Activated CD4-positive, alpha-beta memory T cell treated with anti-CD3 and anti-CD28 coated beads for 36 hours (primary cell): ENCODE measurements at regions not wholly inside any gene's neighbourhood (a gene's known extent, or its start where the extent isn't known, plus 50 kb on each side); places are given as distances from the start of the nearest gene placed in this dataset.

ENCODE experiments used
- CTCF ChIA-PET: fragments of 350-600 bp; sonication (Branson Sonifier 250); formaldehyde crosslinking; loops from one replicate; lab custom pipeline; 2021; ENCODE audit warnings: antibody characterized with exemption, inconsistent platforms; lab: Charles Lee
- POLR2A ChIA-PET: fragments of 350-600 bp; sonication (Branson Sonifier 250); formaldehyde crosslinking; loops from one replicate; lab custom pipeline; 2021; ENCODE audit warnings: antibody characterized with exemption; lab: Charles Lee
- DNase-seq: peaks from one replicate; pipeline ENCODE4 v3.0.0-alpha.2; 2020
- H3K27ac Mint-ChIP-seq: one replicate; pipeline ENCODE4 v1.8.0; 2021; ENCODE audit warnings: mixed read lengths
- H3K27me3 Mint-ChIP-seq: one replicate; pipeline ENCODE4 v1.8.0; 2021; ENCODE audit warnings: mixed read lengths
- H3K36me3 Mint-ChIP-seq: one replicate; pipeline ENCODE4 v1.8.0; 2021; ENCODE audit warnings: mixed read lengths
- H3K4me1 Mint-ChIP-seq: one replicate; pipeline ENCODE4 v1.8.0; 2021; ENCODE audit warnings: low read depth, mixed read lengths
- H3K4me3 Mint-ChIP-seq: one replicate; pipeline ENCODE4 v1.8.0; 2021; ENCODE audit warnings: mild to moderate bottlenecking, mixed read lengths
- H3K9me3 Mint-ChIP-seq: one replicate; pipeline ENCODE4 v1.8.0; 2021; ENCODE audit warnings: mixed read lengths
- intact Hi-C: fragments of 100-400 bp; cut with micrococcal nuclease; formaldehyde crosslinking; loops from one replicate; pipeline ENCODE4 v1.15.1; 2023

DNA sequence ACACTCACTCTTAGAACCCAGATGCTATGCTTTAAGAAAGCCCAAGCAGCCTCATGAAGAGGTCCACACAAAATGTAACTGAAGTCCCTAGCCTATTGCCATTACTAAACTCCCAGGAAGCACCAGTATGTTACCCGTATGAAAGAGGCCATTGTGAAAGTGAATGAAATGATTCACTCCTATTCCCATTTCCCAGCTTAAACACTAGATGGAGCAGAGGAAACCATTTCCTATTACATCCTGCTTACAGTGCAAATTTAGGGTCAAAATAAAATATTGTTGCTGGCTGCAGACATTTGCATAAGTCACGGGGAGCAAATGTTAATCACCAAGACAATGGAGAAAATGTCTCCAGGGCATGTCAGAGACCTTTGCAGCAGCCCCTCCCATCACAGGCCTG, 989.7 kb upstream of the CRIM1 start:
- ChIA-PET CTCF (no interaction called here), POLR2A (no interaction called here)
- intact Hi-C loops, result no loop called here
- no peaks in the 10 kb centered on the region for H3K4me1 Mint-ChIP-seq
- no peaks in the 10 kb centered on the region for H3K9me3 Mint-ChIP-seq
- no peak overlapping the region for H3K27ac Mint-ChIP-seq
- H3K4me3 Mint-ChIP-seq, result no peak overlapping the region
- no peak for DNase-seq
- H3K36me3 Mint-ChIP-seq, result no peaks in the 10 kb centered on the region
- H3K27me3 Mint-ChIP-seq, result no peaks in the 10 kb centered on the region

DNA sequence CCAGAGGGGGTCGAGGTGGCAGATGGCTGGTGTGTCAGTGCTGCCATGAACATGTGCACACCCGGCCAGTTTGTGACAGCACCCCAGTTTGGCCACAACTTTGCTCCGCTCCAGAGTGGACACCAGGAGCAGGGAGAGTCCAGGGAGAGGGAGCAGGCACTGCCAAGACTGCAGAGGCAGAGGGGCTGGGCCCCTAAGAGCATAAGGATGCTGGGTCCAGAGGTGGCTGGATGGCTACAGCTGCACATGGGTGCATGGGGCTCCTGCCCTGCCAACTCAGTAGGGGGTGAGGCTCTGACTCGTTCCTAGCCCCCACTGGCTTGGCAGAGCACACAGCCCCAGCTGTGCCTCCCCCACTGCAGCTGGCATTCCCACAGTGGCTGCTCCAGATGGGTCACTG, 999.2 kb upstream of the CRIM1 start:
- CTCF ChIA-PET, result no interaction called here
- H3K4me3 Mint-ChIP-seq, result no peak overlapping the region
- intact Hi-C loops, result no loop called here
- no peaks in the 10 kb centered on the region for H3K9me3 Mint-ChIP-seq
- POLR2A ChIA-PET, result no interaction called here
- H3K4me1 Mint-ChIP-seq, result no peaks in the 10 kb centered on the region
- no peaks in the 10 kb centered on the region for H3K27me3 Mint-ChIP-seq
- no peaks in the 10 kb centered on the region for H3K36me3 Mint-ChIP-seq
- H3K27ac Mint-ChIP-seq, result no peak overlapping the region
- no peak for DNase-seq

DNA sequence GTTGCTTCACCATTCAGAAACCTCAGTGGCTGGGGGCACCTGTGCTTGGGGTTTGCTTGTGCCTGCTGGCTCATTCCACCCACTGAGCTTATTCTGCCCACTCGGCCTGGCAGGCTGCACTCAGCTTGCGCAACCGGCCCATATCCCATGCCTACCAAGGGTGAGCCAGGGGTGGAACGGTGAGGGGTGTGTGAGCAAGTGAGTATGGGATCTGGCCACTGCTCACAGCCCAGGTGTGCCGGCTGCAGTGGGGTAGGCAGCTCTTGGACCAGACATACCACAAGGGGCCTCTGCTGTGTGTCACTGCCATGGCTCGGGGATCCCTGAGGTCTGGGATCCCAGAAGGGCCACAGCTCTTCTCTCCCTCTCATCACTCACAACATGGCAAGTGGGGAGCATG, 1000.5 kb upstream of the CRIM1 start:
- Mint-ChIP-seq H3K4me1 (no peaks in the 10 kb centered on the region), H3K27ac (no peak overlapping the region), H3K27me3 (no peaks in the 10 kb centered on the region), H3K9me3 (no peaks in the 10 kb centered on the region), H3K36me3 (no peaks in the 10 kb centered on the region), H3K4me3 (no peak overlapping the region)
- ChIA-PET CTCF (no interaction called here), POLR2A (no interaction called here)
- intact Hi-C loops, result no loop called here
- no peak for DNase-seq

- intact Hi-C loops, result no loop called here
- Mint-ChIP-seq H3K9me3 (peaks cover under 1% of the 10 kb centered on the region), H3K4me1 (no peaks in the 10 kb centered on the region), H3K36me3 (no peaks in the 10 kb centered on the region), H3K4me3 (no peak overlapping the region), H3K27me3 (no peaks in the 10 kb centered on the region), H3K27ac (no peak overlapping the region)
- DNase-seq, result no peak
- ChIA-PET POLR2A (no interaction called here), CTCF (no interaction called here)
Observed at GRCh38 chr2:35347561-35347960, 1008.0 kb upstream of the CRIM1 start.

- Mint-ChIP-seq H3K9me3 (peaks cover 2% of the 10 kb centered on the region), H3K36me3 (no peaks in the 10 kb centered on the region), H3K4me1 (no peaks in the 10 kb centered on the region), H3K27ac (no peak overlapping the region), H3K4me3 (no peak overlapping the region), H3K27me3 (no peaks in the 10 kb centered on the region)
- no peak for DNase-seq
- intact Hi-C loops, result no loop called here
- ChIA-PET CTCF (no interaction called here), POLR2A (no interaction called here)
Observed at GRCh38 chr2:35343135-35343534, 1012.4 kb upstream of the CRIM1 start.

DNA sequence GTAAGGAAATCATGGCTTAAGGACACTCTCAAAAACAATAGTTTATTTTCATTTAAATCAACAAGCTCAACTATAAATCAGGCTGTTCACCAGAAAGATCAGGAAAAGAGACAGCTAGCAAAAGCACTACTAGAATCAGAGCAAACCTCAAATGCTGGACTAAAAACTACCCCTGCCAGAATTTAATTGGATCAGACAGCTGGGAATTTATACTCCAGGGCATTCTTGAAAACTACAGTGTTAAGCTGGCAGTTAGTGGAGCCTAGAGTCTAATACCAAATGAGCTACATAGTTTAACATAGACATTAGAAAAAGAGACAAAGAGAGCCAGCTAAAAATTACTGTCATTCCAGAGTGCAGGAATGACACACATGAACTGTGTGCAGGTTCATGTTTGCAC, 1016.4 kb upstream of the CRIM1 start:
- intact Hi-C loops, result no loop called here
- DNase-seq, result no peak
- no peaks in the 10 kb centered on the region for H3K27me3 Mint-ChIP-seq
- H3K36me3 Mint-ChIP-seq, result no peaks in the 10 kb centered on the region
- no peak overlapping the region for H3K27ac Mint-ChIP-seq
- H3K4me1 Mint-ChIP-seq, result no peaks in the 10 kb centered on the region
- CTCF ChIA-PET, result no interaction called here
- no peak overlapping the region for H3K4me3 Mint-ChIP-seq
- POLR2A ChIA-PET, result no interaction called here
- peaks cover 2% of the 10 kb centered on the region for H3K9me3 Mint-ChIP-seq

DNA sequence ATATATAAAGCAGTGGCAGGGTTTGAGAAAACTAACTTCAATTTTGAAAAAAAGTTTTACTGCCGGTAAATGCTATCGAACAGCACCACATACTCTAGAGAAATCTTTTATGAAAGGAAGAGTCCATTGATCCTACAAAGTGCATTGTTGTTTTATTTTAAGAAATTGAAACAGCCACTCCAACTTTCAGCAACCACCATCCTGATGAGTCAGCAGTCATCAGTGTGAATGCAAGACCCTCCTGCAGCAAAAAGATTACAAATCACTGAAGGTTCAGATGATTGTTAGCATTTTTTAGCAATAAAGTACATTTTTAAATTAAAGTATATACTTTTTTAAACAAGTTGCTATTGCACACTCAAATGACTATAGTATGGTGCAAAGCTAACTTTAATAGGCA, 1017.7 kb upstream of the CRIM1 start:
- intact Hi-C loops, result no loop called here
- no peak for DNase-seq
- CTCF ChIA-PET, result no interaction called here
- Mint-ChIP-seq H3K27ac (no peak overlapping the region), H3K4me1 (no peaks in the 10 kb centered on the region), H3K4me3 (no peak overlapping the region), H3K27me3 (no peaks in the 10 kb centered on the region), H3K9me3 (peaks cover 2% of the 10 kb centered on the region), H3K36me3 (no peaks in the 10 kb centered on the region)
- POLR2A ChIA-PET, result no interaction called here

GRCh38 chr2:35314049-35314448, 1041.5 kb upstream of the CRIM1 start:
- H3K4me3 Mint-ChIP-seq, result no peak overlapping the region
- no peaks in the 10 kb centered on the region for H3K27me3 Mint-ChIP-seq
- DNase-seq, result no peak
- ChIA-PET POLR2A (no interaction called here), CTCF (no interaction called here)
- H3K4me1 Mint-ChIP-seq, result no peaks in the 10 kb centered on the region
- intact Hi-C loops, result no loop called here
- H3K36me3 Mint-ChIP-seq, result no peaks in the 10 kb centered on the region
- H3K9me3 Mint-ChIP-seq, result no peaks in the 10 kb centered on the region
- H3K27ac Mint-ChIP-seq, result no peak overlapping the region

DNA sequence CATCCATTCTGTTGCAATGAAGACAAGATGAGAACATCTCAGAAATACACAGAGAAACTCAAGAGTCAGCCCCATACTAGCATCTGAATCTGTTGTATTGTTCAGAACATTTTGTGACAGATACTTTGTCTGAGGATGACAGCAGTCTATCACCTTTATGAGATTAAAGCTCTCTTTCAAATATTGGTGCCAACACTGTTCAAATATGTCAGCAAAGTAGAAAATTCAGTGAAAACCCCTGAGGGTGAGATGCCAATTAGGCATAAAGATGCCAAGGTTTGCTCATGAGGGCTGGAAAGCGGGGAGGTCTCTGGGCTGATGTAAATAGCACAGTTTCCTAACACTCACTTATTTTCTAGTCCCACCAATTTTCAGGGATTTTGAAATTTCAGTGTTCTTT, 1054.2 kb upstream of the CRIM1 start:
- H3K36me3 Mint-ChIP-seq, result no peaks in the 10 kb centered on the region
- H3K9me3 Mint-ChIP-seq, result peaks cover 4% of the 10 kb centered on the region
- H3K27ac Mint-ChIP-seq, result no peak overlapping the region
- intact Hi-C loops, result no loop called here
- no peaks in the 10 kb centered on the region for H3K4me1 Mint-ChIP-seq
- POLR2A ChIA-PET, result no interaction called here
- CTCF ChIA-PET, result no interaction called here
- DNase-seq, result no peak
- no peaks in the 10 kb centered on the region for H3K27me3 Mint-ChIP-seq
- no peak overlapping the region for H3K4me3 Mint-ChIP-seq

DNA sequence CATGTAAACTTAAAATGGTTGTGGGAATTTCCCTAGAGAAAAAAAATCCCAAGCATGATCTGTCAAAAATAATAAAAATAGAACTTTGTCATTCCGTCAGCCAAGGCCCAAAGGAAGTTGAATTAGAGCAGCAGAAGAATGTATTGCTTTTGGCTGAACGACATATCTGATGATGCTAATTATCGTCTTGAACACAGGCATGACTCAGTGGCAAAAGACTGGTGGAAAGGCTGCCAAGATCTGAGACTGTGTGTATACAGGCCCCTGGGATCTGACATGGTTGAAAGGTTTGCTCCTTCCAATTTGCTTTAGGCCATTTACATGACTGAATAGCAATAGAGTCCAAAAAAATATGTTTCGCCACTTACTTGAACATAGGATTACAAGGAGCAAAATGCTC, 1057.1 kb upstream of the CRIM1 start:
- ChIA-PET CTCF (no interaction called here), POLR2A (no interaction called here)
- Mint-ChIP-seq H3K27me3 (no peaks in the 10 kb centered on the region), H3K27ac (no peak overlapping the region), H3K36me3 (no peaks in the 10 kb centered on the region), H3K9me3 (peaks cover 10% of the 10 kb centered on the region), H3K4me3 (no peak overlapping the region), H3K4me1 (no peaks in the 10 kb centered on the region)
- intact Hi-C loops, result no loop called here
- no peak for DNase-seq

GRCh38 chr2:35297403-35297802, 1058.2 kb upstream of the CRIM1 start:
- H3K4me1 Mint-ChIP-seq, result no peaks in the 10 kb centered on the region

GRCh38 chr2:35294636-35295263, 1060.8 kb upstream of the CRIM1 start:
- H3K36me3 Mint-ChIP-seq, result no peaks in the 10 kb centered on the region
- intact Hi-C loops, result no loop called here
- no peak overlapping the region for H3K4me3 Mint-ChIP-seq
- no peaks in the 10 kb centered on the region for H3K4me1 Mint-ChIP-seq
- no peaks in the 10 kb centered on the region for H3K27me3 Mint-ChIP-seq
- no peak overlapping the region for H3K27ac Mint-ChIP-seq
- peaks cover 10% of the 10 kb centered on the region for H3K9me3 Mint-ChIP-seq
- ChIA-PET CTCF (no interaction called here), POLR2A (no interaction called here)
- DNase-seq, result no peak

More at GRCh38 chr2:35297403-35297802, 1058.2 kb upstream of the CRIM1 start:
- H3K9me3 Mint-ChIP-seq, result peaks cover 10% of the 10 kb centered on the region
- H3K27ac Mint-ChIP-seq, result no peak overlapping the region
- H3K4me3 Mint-ChIP-seq, result no peak overlapping the region
- DNase-seq, result no peak
- CTCF ChIA-PET, result no interaction called here
- no peaks in the 10 kb centered on the region for H3K36me3 Mint-ChIP-seq
- POLR2A ChIA-PET, result no interaction called here
- no peaks in the 10 kb centered on the region for H3K27me3 Mint-ChIP-seq
- intact Hi-C loops, result no loop called here

DNA sequence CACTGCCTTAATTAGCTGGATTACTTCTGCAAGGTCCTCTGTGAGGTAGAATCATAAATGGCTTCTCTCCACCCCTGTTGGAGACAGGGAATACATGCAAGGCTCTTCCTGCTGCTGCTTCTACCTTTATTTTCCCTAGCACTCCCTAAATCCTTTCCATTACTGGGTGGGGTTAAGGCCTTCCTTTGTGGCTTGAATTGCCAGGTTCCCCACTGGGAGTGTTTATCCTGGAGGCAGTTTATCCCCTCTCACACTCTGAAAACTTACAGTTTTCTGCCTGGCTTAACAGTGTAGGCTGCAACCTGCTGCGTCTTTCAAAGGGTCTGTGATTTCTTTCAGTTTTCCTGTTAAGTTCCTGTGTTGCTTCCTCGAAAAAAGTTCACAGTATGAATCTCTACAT, 1062.3 kb upstream of the CRIM1 start:
- H3K36me3 Mint-ChIP-seq, result no peaks in the 10 kb centered on the region
- POLR2A ChIA-PET, result no interaction called here
- H3K9me3 Mint-ChIP-seq, result peaks cover 8% of the 10 kb centered on the region
- no peaks in the 10 kb centered on the region for H3K27me3 Mint-ChIP-seq
- H3K4me1 Mint-ChIP-seq, result no peaks in the 10 kb centered on the region
- H3K27ac Mint-ChIP-seq, result no peak overlapping the region
- no peak overlapping the region for H3K4me3 Mint-ChIP-seq
- DNase-seq, result no peak
- intact Hi-C loops, result no loop called here
- CTCF ChIA-PET, result no interaction called here
